Loucy (cell line): ENCODE measurements at regions not wholly inside any gene's neighbourhood (a gene's known extent, or its start where the extent isn't known, plus 50 kb on each side); places are given as distances from the start of the nearest gene placed in this dataset.

Experiments used
- EZH2phosphoT487 ChIP-seq: fragments of 200-600 bp; IDR thresholded peaks from 2 replicates; pipeline ENCODE4 v1.6.1; 2018; ENCODE audit warnings: antibody characterized with exemption, mild to moderate bottlenecking, moderate library complexity, borderline replicate concordance
- TF ChIP-seq, protein P1 (sequence below): fragments of 200-600 bp; sonication (generic); conservative IDR thresholded peaks from 2 replicates; pipeline ENCODE4 v1.5.1; 2014; ENCODE audit warnings: mild to moderate bottlenecking, antibody characterized with exemption, low read length

DNA sequence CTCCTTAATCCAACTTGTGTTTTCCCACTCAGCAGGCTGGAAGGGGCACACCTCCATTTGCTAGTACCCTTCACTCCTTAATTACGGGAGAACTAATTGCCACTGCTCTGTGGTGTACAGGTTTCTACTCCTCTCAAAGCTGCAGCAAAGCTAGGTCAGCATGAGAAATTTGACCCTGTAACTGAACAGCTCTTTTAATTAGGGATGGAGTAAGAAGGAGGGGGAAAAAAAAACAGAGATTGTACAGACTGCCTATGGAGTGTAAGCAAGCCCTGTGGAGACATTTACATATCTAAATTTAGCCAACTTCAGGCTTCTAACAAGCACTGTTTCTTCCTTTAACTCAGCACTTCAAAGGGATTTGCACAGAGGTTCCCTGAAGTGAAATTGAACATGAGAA lies 629.7 kb upstream of the SETBP1 start:
- TF ChIP-seq, protein P1, sequence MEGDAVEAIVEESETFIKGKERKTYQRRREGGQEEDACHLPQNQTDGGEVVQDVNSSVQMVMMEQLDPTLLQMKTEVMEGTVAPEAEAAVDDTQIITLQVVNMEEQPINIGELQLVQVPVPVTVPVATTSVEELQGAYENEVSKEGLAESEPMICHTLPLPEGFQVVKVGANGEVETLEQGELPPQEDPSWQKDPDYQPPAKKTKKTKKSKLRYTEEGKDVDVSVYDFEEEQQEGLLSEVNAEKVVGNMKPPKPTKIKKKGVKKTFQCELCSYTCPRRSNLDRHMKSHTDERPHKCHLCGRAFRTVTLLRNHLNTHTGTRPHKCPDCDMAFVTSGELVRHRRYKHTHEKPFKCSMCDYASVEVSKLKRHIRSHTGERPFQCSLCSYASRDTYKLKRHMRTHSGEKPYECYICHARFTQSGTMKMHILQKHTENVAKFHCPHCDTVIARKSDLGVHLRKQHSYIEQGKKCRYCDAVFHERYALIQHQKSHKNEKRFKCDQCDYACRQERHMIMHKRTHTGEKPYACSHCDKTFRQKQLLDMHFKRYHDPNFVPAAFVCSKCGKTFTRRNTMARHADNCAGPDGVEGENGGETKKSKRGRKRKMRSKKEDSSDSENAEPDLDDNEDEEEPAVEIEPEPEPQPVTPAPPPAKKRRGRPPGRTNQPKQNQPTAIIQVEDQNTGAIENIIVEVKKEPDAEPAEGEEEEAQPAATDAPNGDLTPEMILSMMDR, result no peak
- TF ChIP-seq EZH2phosphoT487, result no peak
